HFFc6 (cell line): ENCODE measurements at regions not wholly inside any gene's neighbourhood (a gene's known extent, or its start where the extent isn't known, plus 50 kb on each side); places are given as distances from the start of the nearest gene placed in this dataset.
"Not testable (repeated sequence)": the region's sequence is repeated elsewhere in the genome, so short reads cannot be mapped to it uniquely, and the experiment has no call there.

Experiments used
- DNase-seq: peaks from one replicate; pipeline ENCODE4 v3.0.0-alpha.2; 2018
- H3K27ac Mint-ChIP-seq: 2 replicates; pipeline ENCODE4 v1.8.0; 2020; ENCODE audit warnings: mild to moderate bottlenecking, mixed read lengths
- H3K27me3 Mint-ChIP-seq: 2 replicates; pipeline ENCODE4 v1.8.0; 2021; ENCODE audit warnings: mild to moderate bottlenecking, moderate library complexity, mixed read lengths; ENCODE audit not compliant: insufficient read depth
- H3K36me3 Mint-ChIP-seq: 2 replicates; pipeline ENCODE4 v1.8.0; 2021; ENCODE audit warnings: low read depth, mixed read lengths
- H3K4me1 Mint-ChIP-seq: 2 replicates; pipeline ENCODE4 v1.8.0; 2020; ENCODE audit warnings: low read depth, mixed read lengths
- H3K4me3 Mint-ChIP-seq: 2 replicates; pipeline ENCODE4 v1.8.0; 2020; ENCODE audit warnings: mild to moderate bottlenecking, moderate library complexity, mixed read lengths
- H3K9me3 Mint-ChIP-seq: 2 replicates; pipeline ENCODE4 v1.8.0; 2020; ENCODE audit warnings: mild to moderate bottlenecking, mixed read lengths
- TF ChIP-seq, protein P1 (sequence below): fragments of 200-600 bp; sonication (generic); IDR thresholded peaks from 2 replicates; pipeline ENCODE4 v1.5.0; 2021; ENCODE audit warnings: antibody characterized with exemption, mild to moderate bottlenecking

DNA sequence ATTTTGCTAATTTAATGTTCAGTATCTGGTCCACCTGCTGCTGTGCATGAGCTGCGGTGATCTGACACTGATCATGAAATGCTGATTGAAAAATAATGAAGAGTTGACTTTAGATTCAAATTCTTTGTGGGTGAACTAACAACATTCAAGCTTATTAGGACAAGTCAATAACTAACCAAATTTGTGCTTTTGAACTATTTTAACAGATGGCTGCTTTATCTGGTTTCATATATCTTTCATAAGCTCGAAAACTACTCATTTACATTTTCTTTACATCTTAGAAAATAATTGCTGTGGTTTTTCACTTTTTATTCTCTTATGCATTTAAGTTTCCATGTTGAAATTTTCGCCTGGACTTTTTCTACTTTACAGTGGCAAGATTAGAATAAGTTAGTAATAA lies 274.8 kb upstream of the CCNG1 start:
- no peak overlapping the region for H3K27ac Mint-ChIP-seq
- TF ChIP-seq, protein P1, sequence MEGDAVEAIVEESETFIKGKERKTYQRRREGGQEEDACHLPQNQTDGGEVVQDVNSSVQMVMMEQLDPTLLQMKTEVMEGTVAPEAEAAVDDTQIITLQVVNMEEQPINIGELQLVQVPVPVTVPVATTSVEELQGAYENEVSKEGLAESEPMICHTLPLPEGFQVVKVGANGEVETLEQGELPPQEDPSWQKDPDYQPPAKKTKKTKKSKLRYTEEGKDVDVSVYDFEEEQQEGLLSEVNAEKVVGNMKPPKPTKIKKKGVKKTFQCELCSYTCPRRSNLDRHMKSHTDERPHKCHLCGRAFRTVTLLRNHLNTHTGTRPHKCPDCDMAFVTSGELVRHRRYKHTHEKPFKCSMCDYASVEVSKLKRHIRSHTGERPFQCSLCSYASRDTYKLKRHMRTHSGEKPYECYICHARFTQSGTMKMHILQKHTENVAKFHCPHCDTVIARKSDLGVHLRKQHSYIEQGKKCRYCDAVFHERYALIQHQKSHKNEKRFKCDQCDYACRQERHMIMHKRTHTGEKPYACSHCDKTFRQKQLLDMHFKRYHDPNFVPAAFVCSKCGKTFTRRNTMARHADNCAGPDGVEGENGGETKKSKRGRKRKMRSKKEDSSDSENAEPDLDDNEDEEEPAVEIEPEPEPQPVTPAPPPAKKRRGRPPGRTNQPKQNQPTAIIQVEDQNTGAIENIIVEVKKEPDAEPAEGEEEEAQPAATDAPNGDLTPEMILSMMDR, result no peak
- H3K4me1 Mint-ChIP-seq, result no peaks in the 10 kb centered on the region
- H3K4me3 Mint-ChIP-seq, result no peak overlapping the region
- no peak for DNase-seq
- H3K36me3 Mint-ChIP-seq, result no peaks in the 10 kb centered on the region
- no peaks in the 10 kb centered on the region for H3K27me3 Mint-ChIP-seq
- peaks cover 37% of the 10 kb centered on the region for H3K9me3 Mint-ChIP-seq

DNA sequence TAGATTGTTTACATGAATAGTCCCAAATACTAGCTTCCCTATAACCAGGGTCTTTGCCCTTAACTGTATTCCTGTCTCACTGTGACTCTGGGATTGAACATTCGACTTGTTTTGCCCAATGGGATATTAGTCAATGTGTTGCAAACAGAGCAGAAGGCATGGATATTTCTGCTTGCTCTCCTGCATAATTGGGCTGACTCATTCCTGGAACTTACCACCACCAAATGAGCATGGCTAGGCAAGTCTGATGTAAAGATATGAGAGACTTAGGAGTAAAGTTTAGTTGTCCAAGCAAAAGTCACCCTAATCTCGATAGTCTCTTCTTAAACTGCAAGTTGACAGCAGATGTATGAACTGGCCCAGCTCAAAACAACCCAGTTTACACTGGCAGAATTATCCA lies 273.5 kb upstream of the CCNG1 start:
- peaks cover 45% of the 10 kb centered on the region for H3K9me3 Mint-ChIP-seq
- H3K27ac Mint-ChIP-seq, result no peak overlapping the region
- no peaks in the 10 kb centered on the region for H3K36me3 Mint-ChIP-seq
- no peaks in the 10 kb centered on the region for H3K27me3 Mint-ChIP-seq
- no peak for DNase-seq
- no peaks in the 10 kb centered on the region for H3K4me1 Mint-ChIP-seq
- TF ChIP-seq, protein P1, result no peak
- no peak overlapping the region for H3K4me3 Mint-ChIP-seq

DNA sequence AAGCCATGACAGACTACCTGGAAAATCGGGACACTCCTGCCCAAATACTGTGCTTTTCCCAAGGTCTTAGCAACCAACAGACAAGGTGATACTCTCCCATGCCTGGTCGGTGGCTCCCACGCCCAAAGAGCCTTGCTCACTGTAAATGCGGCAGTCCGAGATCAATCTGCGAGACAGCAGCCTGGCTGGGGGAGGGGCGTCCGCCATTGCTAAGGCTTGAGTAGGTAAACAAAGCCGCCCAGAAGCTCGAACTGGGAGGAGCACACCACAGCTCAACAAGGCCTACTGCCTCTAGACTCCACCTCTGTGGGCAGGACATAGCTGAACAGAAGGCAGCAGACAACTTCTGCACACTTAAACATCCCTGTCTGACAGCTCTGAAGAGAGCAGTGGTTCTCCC lies 272.1 kb upstream of the CCNG1 start:
- Mint-ChIP-seq H3K4me1 (no peaks in the 10 kb centered on the region), H3K36me3 (no peaks in the 10 kb centered on the region), H3K4me3 (no peak overlapping the region), H3K27ac (no peak overlapping the region), H3K27me3 (no peaks in the 10 kb centered on the region), H3K9me3 (peaks cover 55% of the 10 kb centered on the region)
- TF ChIP-seq, protein P1, result no peak
- DNase-seq, result no peak

DNA sequence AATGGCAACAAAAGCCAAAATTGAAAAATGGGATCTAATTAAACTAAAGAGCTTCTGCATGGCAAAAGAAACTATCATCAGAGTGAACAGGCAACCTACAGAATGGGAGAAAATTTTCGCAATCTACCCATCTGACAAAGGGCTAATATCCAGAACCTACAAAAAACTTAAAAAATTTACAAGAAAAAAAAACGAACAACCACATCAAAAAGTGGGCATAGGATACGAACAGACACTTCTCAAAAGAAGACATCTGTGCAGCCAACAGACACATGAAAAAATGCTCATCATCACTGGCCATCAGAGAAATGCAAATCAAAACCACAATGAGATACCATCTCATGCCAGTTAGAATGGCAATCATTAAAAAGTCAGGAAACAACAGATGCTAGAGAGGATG lies 267.2 kb upstream of the CCNG1 start:
- H3K4me3 Mint-ChIP-seq, H3K27me3 Mint-ChIP-seq, H3K36me3 Mint-ChIP-seq, H3K4me1 Mint-ChIP-seq, H3K27ac Mint-ChIP-seq, DNase-seq: not testable (repeated sequence)
- H3K9me3 Mint-ChIP-seq, result peaks cover 47% of the 10 kb centered on the region

DNA sequence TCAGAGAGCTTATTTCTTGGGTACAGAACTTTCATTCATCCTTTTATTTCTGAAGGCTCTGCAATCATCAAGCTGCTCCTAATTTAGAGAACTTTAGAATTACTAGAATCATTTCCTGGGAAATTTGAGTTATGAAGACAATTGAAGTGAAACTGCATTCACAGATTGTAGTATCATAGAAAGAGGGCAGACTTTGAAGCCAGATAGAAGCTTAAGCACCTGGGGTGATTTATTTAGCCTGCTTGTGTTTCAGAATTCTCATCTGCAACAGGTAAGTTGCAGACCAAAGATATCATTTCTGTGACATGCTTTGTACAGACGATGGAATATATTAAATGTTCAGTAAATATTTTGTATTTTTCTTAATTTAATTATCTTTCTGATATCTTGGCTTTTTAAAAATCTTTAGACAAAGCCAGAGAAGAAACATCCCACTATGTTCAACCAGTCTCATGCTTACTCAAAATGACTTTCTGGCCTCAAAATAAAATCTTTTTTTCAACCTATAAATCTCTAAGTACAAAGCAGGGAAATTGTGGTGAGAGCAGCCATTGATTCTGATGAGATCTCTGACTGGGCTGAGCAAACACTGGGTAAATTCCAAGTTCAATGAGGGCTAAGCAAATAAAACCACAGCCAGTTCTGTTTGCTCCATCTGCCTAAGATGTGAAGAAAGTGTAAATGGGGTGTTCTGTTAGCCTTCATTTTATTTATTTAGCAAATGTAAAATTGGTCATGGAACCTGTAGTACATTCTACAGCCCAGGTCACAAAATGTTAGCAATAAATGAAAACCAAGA lies 264.7 kb upstream of the CCNG1 start:
- peaks cover 30% of the 10 kb centered on the region for H3K9me3 Mint-ChIP-seq
- TF ChIP-seq, protein P1, result no peak
- H3K27me3 Mint-ChIP-seq, result no peaks in the 10 kb centered on the region
- DNase-seq, result no peak
- H3K27ac Mint-ChIP-seq, result no peak overlapping the region
- H3K4me3 Mint-ChIP-seq, result no peak overlapping the region
- no peaks in the 10 kb centered on the region for H3K4me1 Mint-ChIP-seq
- no peaks in the 10 kb centered on the region for H3K36me3 Mint-ChIP-seq

DNA sequence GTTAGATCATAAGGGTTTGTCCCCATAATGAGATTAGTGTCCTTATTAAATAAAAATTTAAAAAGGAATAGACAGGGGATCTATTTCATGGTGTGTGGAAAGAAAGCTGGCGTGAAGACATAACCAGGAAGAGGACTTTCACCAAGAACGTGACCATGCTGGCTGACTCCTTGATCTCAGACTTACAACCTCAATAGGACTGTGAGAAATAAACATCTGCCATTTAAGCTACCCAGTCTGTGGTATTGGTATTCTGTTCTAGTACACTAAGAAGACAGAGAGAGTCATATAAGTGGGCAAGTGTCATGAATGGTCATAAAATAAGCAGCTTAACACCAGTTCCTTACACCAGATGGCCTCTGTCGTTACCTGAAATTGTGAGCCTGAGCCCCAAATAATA lies 259.4 kb upstream of the CCNG1 start:
- H3K9me3 Mint-ChIP-seq, result peaks cover 28% of the 10 kb centered on the region
- H3K36me3 Mint-ChIP-seq, result no peaks in the 10 kb centered on the region
- H3K27me3 Mint-ChIP-seq, result no peaks in the 10 kb centered on the region
- H3K4me1 Mint-ChIP-seq, result no peaks in the 10 kb centered on the region
- H3K4me3 Mint-ChIP-seq, result no peak overlapping the region
- H3K27ac Mint-ChIP-seq, result no peak overlapping the region
- TF ChIP-seq, protein P1, result no peak
- DNase-seq, result no peak
